ENCODE measurements at regions not wholly inside any gene's neighbourhood (a gene's known extent, or its start where the extent isn't known, plus 50 kb on each side); places are given as distances from the start of the nearest gene placed in this dataset.
A peak's percentile ranks its signal among the peaks of the same experiment; 100 is the strongest.

GRCh38 chr9:99436616-99437015, 214.5 kb downstream of the SEC61B start:
- DNase-seq (ENCODE audit: low read depth in 3 of 3), result no peak

- no peak for DNase-seq (ENCODE audit: low read depth in 3 of 3)
These were observed 215.1 kb downstream of the SEC61B start for GRCh38 chr9:99437145-99437544.

- no peak for DNase-seq (ENCODE audit: low read depth in 3 of 3)
These were observed 216.5 kb downstream of the SEC61B start for GRCh38 chr9:99438596-99438995.

GRCh38 chr9:99441829-99442228, 219.7 kb downstream of the SEC61B start:
- no peak for DNase-seq (ENCODE audit: low read depth in 3 of 3)

- DNase-seq (ENCODE audit: low read depth in 3 of 3), result no peak
These were observed 223.3 kb downstream of the SEC61B start for GRCh38 chr9:99445371-99445891.

- DNase-seq (ENCODE audit: low read depth in 3 of 3), result no peak
These were observed 223.8 kb downstream of the SEC61B start for GRCh38 chr9:99445920-99446319.

- no peak for DNase-seq (ENCODE audit: low read depth in 3 of 3)
These were observed 225.9 kb downstream of the SEC61B start for GRCh38 chr9:99447951-99448350.

GRCh38 chr9:99449726-99450125, 227.6 kb downstream of the SEC61B start:
- DNase-seq (ENCODE audit: low read depth in 3 of 3), result no peak

GRCh38 chr9:99451112-99451606, 229.1 kb downstream of the SEC61B start:
- DNase-seq (ENCODE audit: low read depth in 3 of 3), result no peak

GRCh38 chr9:99457406-99457805, 235.3 kb downstream of the SEC61B start:
- DNase-seq (ENCODE audit: low read depth in 3 of 3), result no peak

- no peak for DNase-seq (ENCODE audit: low read depth in 3 of 3)
These were observed 235.9 kb downstream of the SEC61B start for GRCh38 chr9:99457981-99458380.

GRCh38 chr9:99459919-99460318, 237.8 kb downstream of the SEC61B start:
- DNase-seq (ENCODE audit: low read depth in 3 of 3), result no peak

- DNase-seq (ENCODE audit: low read depth in 3 of 3), result no peak
These were observed 241.0 kb downstream of the SEC61B start for GRCh38 chr9:99463131-99463530.

GRCh38 chr9:99464568-99464967, 242.5 kb downstream of the SEC61B start:
- no peak for DNase-seq (ENCODE audit: low read depth in 3 of 3)

- DNase-seq (ENCODE audit: low read depth in 3 of 3), result no peak
These were observed 243.3 kb downstream of the SEC61B start for GRCh38 chr9:99465231-99465907.

GRCh38 chr9:99466104-99466503, 244.0 kb downstream of the SEC61B start:
- no peak for DNase-seq (ENCODE audit: low read depth in 3 of 3)

GRCh38 chr9:99466781-99467180, 244.7 kb downstream of the SEC61B start:
- no peak for DNase-seq (ENCODE audit: low read depth in 3 of 3)

GRCh38 chr9:99471033-99471432, 249.0 kb downstream of the SEC61B start:
- DNase-seq (ENCODE audit: low read depth in 3 of 3), result no peak

- peak in 1 of 3 experiments; percentile 1 for DNase-seq (ENCODE audit: low read depth in 3 of 3)
These were observed 250.3 kb downstream of the SEC61B start for GRCh38 chr9:99472240-99472915.

- no peak for DNase-seq (ENCODE audit: low read depth in 3 of 3)
These were observed 250.8 kb downstream of the SEC61B start for GRCh38 chr9:99472916-99473245.

- DNase-seq (ENCODE audit: low read depth in 3 of 3), result no peak
These were observed 252.1 kb downstream of the SEC61B start for GRCh38 chr9:99474186-99474585.

- no peak for DNase-seq (ENCODE audit: low read depth in 3 of 3)
These were observed 253.5 kb downstream of the SEC61B start for GRCh38 chr9:99475401-99476065.
